ENCODE measurements at regions not wholly inside any gene's neighbourhood (a gene's known extent, or its start where the extent isn't known, plus 50 kb on each side); places are given as distances from the start of the nearest gene placed in this dataset.

GRCh38 chr5:69042915-69043654, 50.7 kb upstream of the SLC30A5 start:
- H3K36me3 ChIP-seq (ENCODE audit: control insufficient read depth, insufficient read depth, low read length), result no peaks in the 10 kb centered on the region
- no peaks in the 10 kb centered on the region for H3K9me3 ChIP-seq (ENCODE audit: control insufficient read depth, insufficient read depth, low read depth, low read length)
- peak overlapping the region; percentile 68 for H3K4me3 ChIP-seq (ENCODE audit: low read depth, low read length)
- 0 out of 2 replicates have a peak, but pooled peaks cover 4% of the 10 kb centered on the region for H3K4me1 ChIP-seq (ENCODE audit: control insufficient read depth, insufficient read depth, low read length)
- H3K27ac ChIP-seq (ENCODE audit: low read depth, low read length), result no peak overlapping the region
- H3K9ac ChIP-seq (ENCODE audit: low read length), result no peak overlapping the region
- no peaks in the 10 kb centered on the region for H3K27me3 ChIP-seq (ENCODE audit: control insufficient read depth, insufficient read depth, low read length)

GRCh38 chr5:69043655-69043996, 50.2 kb upstream of the SLC30A5 start:
- H3K4me3 ChIP-seq (ENCODE audit: low read depth, low read length), result no peak overlapping the region
- H3K9ac ChIP-seq (ENCODE audit: low read length), result no peak overlapping the region
- no peak overlapping the region for H3K27ac ChIP-seq (ENCODE audit: low read depth, low read length)
- H3K36me3 ChIP-seq (ENCODE audit: control insufficient read depth, insufficient read depth, low read length), result no peaks in the 10 kb centered on the region
- no peaks in the 10 kb centered on the region for H3K9me3 ChIP-seq (ENCODE audit: control insufficient read depth, insufficient read depth, low read depth, low read length)
- H3K27me3 ChIP-seq (ENCODE audit: control insufficient read depth, insufficient read depth, low read length), result no peaks in the 10 kb centered on the region
- H3K4me1 ChIP-seq (ENCODE audit: control insufficient read depth, insufficient read depth, low read length), result 0 out of 2 replicates have a peak, but pooled peaks cover 4% of the 10 kb centered on the region
